ENCODE measurements at regions not wholly inside any gene's neighbourhood (a gene's known extent, or its start where the extent isn't known, plus 50 kb on each side); places are given as distances from the start of the nearest gene placed in this dataset.

DNA sequence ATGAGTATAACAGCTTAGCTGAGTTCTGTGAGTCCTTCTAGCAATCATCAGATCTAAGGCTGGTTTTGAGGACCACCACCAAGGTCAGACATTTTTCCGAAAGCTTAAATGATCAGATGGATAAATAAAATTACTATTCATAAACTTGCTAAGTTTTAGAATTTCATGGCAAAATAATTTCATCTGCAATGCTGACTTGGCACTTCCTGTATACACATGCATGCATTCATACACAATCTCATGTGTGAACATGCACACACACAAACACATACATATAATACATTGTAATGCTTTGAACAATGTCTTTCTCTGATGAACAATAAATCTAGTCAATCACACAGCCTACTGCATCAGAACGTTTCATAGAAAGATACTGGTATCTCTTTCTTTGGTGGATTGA, 1068.3 kb downstream of the HACE1 start:
- no peaks in the 10 kb centered on the region for H3K4me1 ChIP-seq (ENCODE audit: control insufficient read depth, insufficient read depth, low read length)
- no peaks in the 10 kb centered on the region for H3K36me3 ChIP-seq (ENCODE audit: control insufficient read depth, insufficient read depth, low read length)
- no peaks in the 10 kb centered on the region for H3K27me3 ChIP-seq (ENCODE audit: control insufficient read depth, insufficient read depth, low read length)
- no CpG with 5 or more reads among the region's 2 CpGs for WGBS (ENCODE audit: insufficient coverage, low lambda C conversion rate)
- no peak overlapping the region for H3K4me3 ChIP-seq (ENCODE audit: low read length)
- H3K9me3 ChIP-seq (ENCODE audit: control insufficient read depth, low read depth, low read length): no peaks in the 10 kb centered on the region
- no peak overlapping the region for H3K27ac ChIP-seq (ENCODE audit: low read length)
- no peak for DNase-seq

DNA sequence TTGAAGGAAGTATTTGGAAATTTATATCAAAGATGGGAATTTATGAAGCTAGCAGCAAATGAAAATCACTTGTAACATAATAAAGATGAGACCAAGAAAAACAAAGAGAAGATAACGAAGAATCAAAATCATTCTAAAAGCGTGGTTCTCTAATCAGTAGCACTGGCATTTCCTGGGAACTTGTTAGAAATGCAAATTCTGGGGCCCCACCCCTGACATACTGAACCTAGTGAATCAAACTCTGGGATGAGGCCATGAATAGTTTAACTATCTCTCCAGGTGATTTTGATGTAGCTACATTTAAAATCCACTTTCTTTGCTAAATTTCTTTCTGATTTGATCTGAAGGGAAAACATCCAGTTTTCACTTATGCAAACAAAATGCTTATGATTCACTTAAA, 1075.6 kb downstream of the HACE1 start:
- no peaks in the 10 kb centered on the region for H3K27me3 ChIP-seq (ENCODE audit: control insufficient read depth, insufficient read depth, low read length)
- no peaks in the 10 kb centered on the region for H3K4me1 ChIP-seq (ENCODE audit: control insufficient read depth, insufficient read depth, low read length)
- no peaks in the 10 kb centered on the region for H3K36me3 ChIP-seq (ENCODE audit: control insufficient read depth, insufficient read depth, low read length)
- no peak for DNase-seq
- no peaks in the 10 kb centered on the region for H3K9me3 ChIP-seq (ENCODE audit: control insufficient read depth, low read depth, low read length)
- no peak overlapping the region for H3K27ac ChIP-seq (ENCODE audit: low read length)
- WGBS (ENCODE audit: insufficient coverage, low lambda C conversion rate): 89% methylated on average over 1 of the region's 2 CpGs
- H3K4me3 ChIP-seq (ENCODE audit: low read length): no peak overlapping the region

DNA sequence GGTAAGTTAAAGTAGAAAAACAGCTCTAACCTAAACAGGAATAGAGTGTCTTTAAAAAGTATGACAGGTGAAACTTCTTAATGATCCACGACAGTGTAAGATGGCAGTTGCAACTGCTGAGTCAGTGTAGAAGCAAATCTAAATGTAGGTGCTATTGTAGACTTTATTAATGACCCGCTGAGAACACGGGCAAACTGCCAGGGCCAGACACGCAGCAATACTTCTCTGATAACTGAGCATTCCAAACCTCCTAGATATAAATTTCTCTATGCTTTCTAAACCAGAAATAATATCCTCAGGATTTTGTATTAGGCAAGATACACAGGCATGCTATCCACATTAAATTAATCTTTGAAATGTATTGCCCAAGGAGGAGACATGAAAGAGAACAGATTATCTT, 1076.4 kb downstream of the HACE1 start:
- no peaks in the 10 kb centered on the region for H3K27me3 ChIP-seq (ENCODE audit: control insufficient read depth, insufficient read depth, low read length)
- no peaks in the 10 kb centered on the region for H3K9me3 ChIP-seq (ENCODE audit: control insufficient read depth, low read depth, low read length)
- H3K4me1 ChIP-seq (ENCODE audit: control insufficient read depth, insufficient read depth, low read length): no peaks in the 10 kb centered on the region
- whole genome bisulfite sequencing (ENCODE audit: insufficient coverage, low lambda C conversion rate): 40% methylated on average over 1 of the region's 4 CpGs
- H3K27ac ChIP-seq (ENCODE audit: low read length): no peak overlapping the region
- DNase-seq: no peak
- no peaks in the 10 kb centered on the region for H3K36me3 ChIP-seq (ENCODE audit: control insufficient read depth, insufficient read depth, low read length)
- H3K4me3 ChIP-seq (ENCODE audit: low read length): no peak overlapping the region

DNA sequence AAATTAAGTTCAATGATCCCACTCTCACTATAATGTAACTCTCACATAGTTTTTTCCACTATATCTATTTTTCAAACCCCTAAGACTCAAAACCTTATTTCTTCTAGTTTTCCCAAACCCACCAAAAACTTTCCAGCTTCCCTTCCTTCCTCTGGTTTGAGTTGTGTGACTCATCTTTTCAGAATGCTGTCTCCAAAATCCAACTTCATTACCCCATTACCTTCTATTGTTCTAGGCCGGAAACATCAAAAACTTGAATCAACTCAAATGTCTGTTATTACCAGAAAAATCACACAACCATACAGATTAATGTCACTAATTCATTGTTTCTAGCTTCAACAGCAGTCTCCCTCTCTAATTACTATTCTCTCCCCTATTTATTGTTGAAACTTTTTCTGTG, 1090.3 kb downstream of the HACE1 start:
- Histone ChIP-seq H3K27ac (ENCODE audit: low read length) (no peak overlapping the region), H3K36me3 (ENCODE audit: control insufficient read depth, insufficient read depth, low read length) (no peaks in the 10 kb centered on the region), H3K27me3 (ENCODE audit: control insufficient read depth, insufficient read depth, low read length) (no peaks in the 10 kb centered on the region), H3K9me3 (ENCODE audit: control insufficient read depth, low read depth, low read length) (no peaks in the 10 kb centered on the region), H3K4me3 (ENCODE audit: low read length) (no peak overlapping the region), H3K4me1 (ENCODE audit: control insufficient read depth, insufficient read depth, low read length) (no peaks in the 10 kb centered on the region)
- no peak for DNase-seq
- WGBS (ENCODE audit: insufficient coverage, low lambda C conversion rate): 100% methylated on average over 1 of the region's 1 CpG

DNA sequence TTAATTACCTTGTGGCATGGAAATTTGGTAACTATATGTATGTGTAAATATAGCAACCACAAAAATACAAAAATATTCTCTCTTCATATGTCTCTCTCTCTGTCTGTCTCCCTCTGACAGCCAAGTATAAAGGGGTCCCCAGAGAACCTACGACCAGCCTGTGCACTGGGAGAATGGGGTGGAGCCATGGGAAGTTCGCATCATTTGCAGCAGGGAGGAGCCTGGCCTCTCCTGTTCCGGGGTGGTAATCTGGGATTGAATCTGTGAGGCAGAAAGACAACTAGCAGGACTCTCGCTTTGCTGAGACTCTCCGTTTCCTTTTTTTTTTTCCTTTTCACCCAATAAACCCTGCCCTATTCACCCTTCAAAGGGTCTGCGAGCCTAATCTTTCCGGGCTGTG, 1109.1 kb downstream of the HACE1 start:
- H3K27ac ChIP-seq (ENCODE audit: low read length): no peak overlapping the region
- H3K9me3 ChIP-seq (ENCODE audit: control insufficient read depth, low read depth, low read length): no peaks in the 10 kb centered on the region
- WGBS (ENCODE audit: insufficient coverage, low lambda C conversion rate): 55% methylated on average over 4 of the region's 7 CpGs
- no peak for DNase-seq
- no peaks in the 10 kb centered on the region for H3K4me1 ChIP-seq (ENCODE audit: control insufficient read depth, insufficient read depth, low read length)
- no peaks in the 10 kb centered on the region for H3K36me3 ChIP-seq (ENCODE audit: control insufficient read depth, insufficient read depth, low read length)
- H3K4me3 ChIP-seq (ENCODE audit: low read length): no peak overlapping the region
- no peaks in the 10 kb centered on the region for H3K27me3 ChIP-seq (ENCODE audit: control insufficient read depth, insufficient read depth, low read length)

DNA sequence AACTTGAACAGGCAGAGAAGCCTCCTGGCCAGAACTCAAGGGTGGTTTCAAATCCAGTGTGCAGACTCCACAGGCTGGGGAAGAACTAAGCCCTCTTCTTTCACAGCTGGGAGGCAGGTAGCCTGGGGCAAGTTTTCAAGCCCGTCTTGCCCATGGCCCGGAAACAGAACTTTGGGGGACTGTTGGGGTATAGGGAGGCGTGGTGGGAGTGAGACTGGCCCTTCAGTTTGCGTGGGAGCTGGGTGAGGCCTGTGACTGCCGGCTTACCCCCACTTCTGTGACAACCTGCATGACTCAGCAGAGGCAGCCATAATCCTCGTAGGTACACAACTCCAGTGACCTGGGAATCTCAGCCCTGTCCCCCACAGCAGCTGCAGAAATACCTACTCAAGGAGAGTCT, 1125.7 kb downstream of the HACE1 start:
- no CpG with 5 or more reads among the region's 6 CpGs for WGBS (ENCODE audit: insufficient coverage, low lambda C conversion rate)
- Histone ChIP-seq H3K27me3 (ENCODE audit: control insufficient read depth, insufficient read depth, low read length) (no peaks in the 10 kb centered on the region), H3K9me3 (ENCODE audit: control insufficient read depth, low read depth, low read length) (no peaks in the 10 kb centered on the region), H3K4me3 (ENCODE audit: low read length) (no peak overlapping the region), H3K27ac (ENCODE audit: low read length) (no peak overlapping the region), H3K36me3 (ENCODE audit: control insufficient read depth, insufficient read depth, low read length) (no peaks in the 10 kb centered on the region), H3K4me1 (ENCODE audit: control insufficient read depth, insufficient read depth, low read length) (no peaks in the 10 kb centered on the region)
- no peak for DNase-seq

DNA sequence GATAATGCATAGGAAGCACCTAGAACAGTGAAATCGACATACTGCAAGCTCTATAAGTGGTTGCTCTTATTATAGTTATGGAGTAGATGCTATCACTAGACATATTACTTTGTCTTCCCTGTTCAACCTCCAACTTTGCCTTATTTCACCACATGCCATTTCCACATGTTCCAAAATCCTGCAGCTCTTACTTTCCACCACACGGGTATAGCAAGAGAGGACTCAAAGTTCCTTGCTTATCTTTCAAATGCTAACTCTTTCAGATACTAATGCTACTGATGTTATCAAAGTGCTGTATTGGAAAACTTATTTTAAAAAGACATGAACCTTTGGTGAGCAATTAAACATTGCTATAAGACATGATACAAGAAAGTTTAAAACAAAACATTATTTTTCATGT, 1130.1 kb downstream of the HACE1 start:
- H3K4me3 ChIP-seq (ENCODE audit: low read length): no peak overlapping the region

DNA sequence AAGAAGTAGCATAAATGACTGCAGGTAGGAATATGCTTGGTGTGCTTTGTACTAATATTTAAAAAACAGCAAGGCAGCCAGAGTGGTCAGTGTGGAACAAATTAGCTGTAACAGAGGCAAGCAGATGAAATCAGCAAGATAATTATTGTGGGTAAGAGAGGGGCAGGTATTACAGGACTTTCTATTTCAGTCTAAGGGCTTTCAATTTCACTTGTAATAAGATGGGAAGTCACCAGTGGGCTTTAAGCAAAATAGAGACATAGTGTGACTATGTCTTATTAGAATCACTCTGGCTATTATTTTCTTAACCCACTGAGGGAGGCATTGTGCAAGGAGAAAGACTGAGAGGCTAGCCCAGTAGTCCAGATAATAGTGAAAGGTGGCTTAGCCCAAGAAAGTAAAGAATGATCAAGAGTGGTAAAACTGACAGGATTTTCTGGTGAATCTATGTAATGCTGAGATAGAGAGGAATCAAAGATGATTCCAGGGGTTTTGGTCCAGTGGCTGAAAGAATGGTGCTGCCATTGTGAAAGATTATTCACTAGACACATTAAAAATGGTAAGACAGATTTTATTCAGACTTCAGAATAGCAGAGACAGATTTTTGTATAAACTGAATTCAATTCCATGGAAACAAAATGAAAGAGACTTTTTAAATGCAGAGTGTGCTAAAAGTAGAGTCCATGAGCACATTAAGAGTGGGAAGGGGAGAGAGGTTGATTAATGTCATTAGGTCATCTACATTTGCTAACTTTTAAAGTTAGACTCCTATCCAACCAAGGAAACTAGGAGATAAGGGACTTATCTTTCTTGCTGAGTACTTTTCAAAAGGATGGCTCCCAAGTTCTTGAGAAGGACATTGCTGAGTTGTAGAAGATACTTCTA, 1136.0 kb downstream of the HACE1 start:
- H3K4me1 ChIP-seq (ENCODE audit: control insufficient read depth, insufficient read depth, low read length): no peaks in the 10 kb centered on the region
- no peak overlapping the region for H3K27ac ChIP-seq (ENCODE audit: low read length)
- DNase-seq: no peak
- H3K4me3 ChIP-seq (ENCODE audit: low read length): no peak overlapping the region
- no peaks in the 10 kb centered on the region for H3K36me3 ChIP-seq (ENCODE audit: control insufficient read depth, insufficient read depth, low read length)
- H3K9me3 ChIP-seq (ENCODE audit: control insufficient read depth, low read depth, low read length): no peaks in the 10 kb centered on the region
- H3K27me3 ChIP-seq (ENCODE audit: control insufficient read depth, insufficient read depth, low read length): no peaks in the 10 kb centered on the region

More for the DNA sequence above, 1130.1 kb downstream of the HACE1 start:
- Histone ChIP-seq H3K27ac (ENCODE audit: low read length) (no peak overlapping the region), H3K9me3 (ENCODE audit: control insufficient read depth, low read depth, low read length) (no peaks in the 10 kb centered on the region), H3K27me3 (ENCODE audit: control insufficient read depth, insufficient read depth, low read length) (no peaks in the 10 kb centered on the region), H3K4me1 (ENCODE audit: control insufficient read depth, insufficient read depth, low read length) (no peaks in the 10 kb centered on the region), H3K36me3 (ENCODE audit: control insufficient read depth, insufficient read depth, low read length) (no peaks in the 10 kb centered on the region)
- no CpG with 5 or more reads among the region's 2 CpGs for WGBS (ENCODE audit: insufficient coverage, low lambda C conversion rate)
- no peak for DNase-seq

DNA sequence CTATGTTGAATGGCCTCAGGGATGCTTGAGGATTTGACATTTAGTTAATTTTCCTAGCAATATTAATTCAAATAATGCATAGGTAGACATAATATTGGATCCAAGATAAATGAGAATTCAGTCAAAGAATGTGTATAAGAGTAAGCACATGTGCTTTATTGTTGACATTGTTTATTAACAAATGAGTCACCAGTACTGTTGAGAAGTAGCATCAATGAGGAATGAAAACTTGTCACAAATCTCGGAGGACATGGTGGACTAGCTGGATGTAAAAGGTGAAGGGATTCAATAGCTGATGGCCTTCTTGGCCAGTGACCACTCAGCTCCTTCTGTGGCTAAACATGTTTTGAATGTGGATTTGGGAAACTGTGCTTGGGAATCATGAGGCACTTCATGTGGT, 1137.0 kb downstream of the HACE1 start:
- no peaks in the 10 kb centered on the region for H3K9me3 ChIP-seq (ENCODE audit: control insufficient read depth, low read depth, low read length)
- H3K4me3 ChIP-seq (ENCODE audit: low read length): no peak overlapping the region
- no peaks in the 10 kb centered on the region for H3K27me3 ChIP-seq (ENCODE audit: control insufficient read depth, insufficient read depth, low read length)
- no CpG with 5 or more reads among the region's 1 CpG for WGBS (ENCODE audit: insufficient coverage, low lambda C conversion rate)
- no peaks in the 10 kb centered on the region for H3K4me1 ChIP-seq (ENCODE audit: control insufficient read depth, insufficient read depth, low read length)
- H3K27ac ChIP-seq (ENCODE audit: low read length): no peak overlapping the region
- no peaks in the 10 kb centered on the region for H3K36me3 ChIP-seq (ENCODE audit: control insufficient read depth, insufficient read depth, low read length)
- no peak for DNase-seq

DNA sequence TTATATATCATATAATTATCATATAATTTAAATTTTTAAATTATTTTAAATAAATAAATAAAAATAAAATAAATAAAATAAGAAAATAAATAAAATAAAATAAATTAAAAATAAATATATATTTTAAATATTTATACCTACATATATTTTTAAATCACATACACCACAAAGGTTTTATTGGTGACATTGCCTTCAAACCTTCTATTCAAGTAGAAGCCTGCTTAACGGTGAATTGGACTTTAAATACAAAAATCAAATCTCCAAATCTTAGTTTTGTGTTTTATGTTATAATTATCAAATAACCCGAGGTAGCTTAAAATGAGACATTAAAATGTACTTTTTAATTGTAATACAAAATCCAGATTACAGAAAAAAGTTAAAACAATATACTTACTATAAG, 1137.8 kb downstream of the HACE1 start:
- Histone ChIP-seq H3K36me3 (ENCODE audit: control insufficient read depth, insufficient read depth, low read length) (no peaks in the 10 kb centered on the region), H3K27me3 (ENCODE audit: control insufficient read depth, insufficient read depth, low read length) (no peaks in the 10 kb centered on the region), H3K27ac (ENCODE audit: low read length) (no peak overlapping the region), H3K4me3 (ENCODE audit: low read length) (no peak overlapping the region), H3K4me1 (ENCODE audit: control insufficient read depth, insufficient read depth, low read length) (no peaks in the 10 kb centered on the region), H3K9me3 (ENCODE audit: control insufficient read depth, low read depth, low read length) (no peaks in the 10 kb centered on the region)
- 100% methylated on average over 1 of the region's 2 CpGs for WGBS (ENCODE audit: insufficient coverage, low lambda C conversion rate)
- DNase-seq: no peak

DNA sequence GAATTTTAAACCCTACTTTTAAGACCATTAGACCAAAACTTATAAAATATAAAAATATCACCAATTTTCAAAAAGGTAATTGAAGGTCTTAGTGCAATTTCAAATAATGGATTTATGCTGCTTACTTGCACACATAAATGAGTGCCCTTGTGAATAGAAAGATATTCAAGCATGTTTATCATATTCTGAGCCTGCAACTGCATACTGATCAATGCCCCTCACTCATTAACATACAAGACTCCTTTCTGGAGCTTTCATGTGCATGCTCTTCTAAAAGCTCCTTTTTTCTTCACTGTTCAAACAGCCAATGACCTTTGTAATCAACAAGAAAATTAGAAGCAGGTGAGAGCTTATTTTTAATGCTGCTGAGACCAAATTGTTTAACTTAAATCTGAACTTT, 1139.3 kb downstream of the HACE1 start:
- Histone ChIP-seq H3K4me3 (ENCODE audit: low read length) (no peak overlapping the region), H3K9me3 (ENCODE audit: control insufficient read depth, low read depth, low read length) (no peaks in the 10 kb centered on the region), H3K4me1 (ENCODE audit: control insufficient read depth, insufficient read depth, low read length) (no peaks in the 10 kb centered on the region), H3K27ac (ENCODE audit: low read length) (no peak overlapping the region), H3K36me3 (ENCODE audit: control insufficient read depth, insufficient read depth, low read length) (no peaks in the 10 kb centered on the region), H3K27me3 (ENCODE audit: control insufficient read depth, insufficient read depth, low read length) (no peaks in the 10 kb centered on the region)
- DNase-seq: no peak

Measured in large intestine (tissue), 3 donors.